HG03457 (cell line): ENCODE measurements at regions not wholly inside any gene's neighbourhood (a gene's known extent, or its start where the extent isn't known, plus 50 kb on each side); places are given as distances from the start of the nearest gene placed in this dataset.
"Not testable (repeated sequence)": the region's sequence is repeated elsewhere in the genome, so short reads cannot be mapped to it uniquely, and the experiment has no call there.

ENCODE experiments used
- ATAC-seq: cut with Tn5 transposase; IDR thresholded peaks from one replicate; pipeline ENCODE4 v1.9.1; 2021; ENCODE audit warnings: moderate number of reproducible peaks; ENCODE audit not compliant: unreplicated experiment

DNA sequence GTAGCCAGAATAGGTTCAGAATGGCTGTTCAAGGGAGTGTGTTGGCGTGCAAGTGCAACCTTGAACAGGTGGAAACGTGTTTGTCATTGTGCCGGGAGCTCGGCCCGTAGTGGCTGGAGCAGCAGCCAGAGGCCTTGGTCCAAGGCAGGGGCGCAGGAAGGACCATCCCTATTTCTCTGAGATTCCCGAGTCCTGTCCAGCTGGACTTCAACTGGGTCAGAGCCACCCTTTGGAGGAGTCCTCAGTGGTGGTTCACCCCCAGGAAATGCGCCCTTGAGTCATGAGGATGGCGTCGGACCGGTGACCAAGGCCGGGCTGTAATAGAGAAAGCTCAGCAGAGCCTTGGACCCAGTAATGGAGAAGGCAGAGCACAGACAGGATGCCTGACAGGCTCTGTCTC, 1402.0 kb downstream of the BRD1 start:
- no peak for ATAC-seq

DNA sequence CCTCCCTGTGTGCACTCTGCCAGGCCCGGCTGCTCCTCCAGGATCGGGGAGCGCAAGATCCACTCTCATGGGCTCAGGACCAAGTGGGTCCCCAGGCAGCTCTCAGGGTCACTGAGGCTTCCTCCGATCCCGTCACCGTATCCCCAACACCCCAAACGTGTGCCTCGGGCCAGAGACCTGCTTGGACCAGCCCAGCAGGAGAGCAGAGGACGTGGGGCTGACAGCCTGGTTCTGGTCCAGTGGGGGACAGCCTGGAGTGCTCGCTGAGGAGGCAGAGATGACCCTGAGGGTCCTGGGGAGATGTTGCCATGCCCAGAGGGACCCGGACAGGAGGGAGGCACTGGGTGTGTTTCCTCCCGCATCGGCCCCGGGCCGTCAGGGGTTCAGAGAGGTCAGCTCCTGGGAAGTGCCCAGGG, 1402.6 kb downstream of the BRD1 start:
- no peak for ATAC-seq

DNA sequence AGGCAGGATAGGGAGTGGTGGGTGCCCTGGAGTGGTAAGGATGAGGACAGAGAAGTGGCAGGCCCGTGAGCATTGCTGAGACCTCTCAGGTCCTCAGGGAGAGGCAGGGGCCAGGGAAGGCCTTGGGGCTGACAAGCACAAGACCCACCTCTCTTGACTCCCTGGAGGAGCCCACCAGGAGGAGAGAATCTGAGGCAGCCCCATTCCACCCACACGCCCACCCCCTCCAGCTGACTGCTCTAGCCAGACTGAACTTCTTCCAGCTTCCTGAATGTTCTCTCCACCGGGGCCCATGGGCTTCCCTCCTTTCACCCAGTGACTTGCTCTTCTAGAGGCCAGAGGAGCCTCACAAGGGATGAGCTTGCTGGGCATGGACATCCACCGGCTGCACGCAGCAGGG, 1403.0 kb downstream of the BRD1 start:
- no peak for ATAC-seq

DNA sequence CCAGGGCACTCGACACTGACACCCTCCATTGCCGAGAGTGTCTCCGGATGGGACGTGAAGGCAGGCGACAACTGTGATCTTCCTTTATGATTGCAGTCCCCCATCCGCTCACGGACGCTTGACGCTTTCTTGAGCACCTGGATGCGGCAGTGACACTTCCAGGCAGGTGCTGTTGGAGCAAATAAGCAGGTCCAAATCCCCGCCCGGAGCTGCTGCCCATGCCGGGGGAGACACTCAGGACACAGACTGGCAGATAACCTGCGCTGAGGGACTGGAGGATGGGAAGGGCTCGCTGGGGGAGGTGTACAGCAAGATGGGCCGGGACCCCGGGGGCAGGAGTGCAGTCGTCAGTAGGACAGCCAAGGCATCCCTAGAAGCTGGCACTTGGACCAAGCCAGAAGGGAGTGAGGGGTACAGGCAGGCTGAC, 1403.5 kb downstream of the BRD1 start:
- no peak for ATAC-seq

DNA sequence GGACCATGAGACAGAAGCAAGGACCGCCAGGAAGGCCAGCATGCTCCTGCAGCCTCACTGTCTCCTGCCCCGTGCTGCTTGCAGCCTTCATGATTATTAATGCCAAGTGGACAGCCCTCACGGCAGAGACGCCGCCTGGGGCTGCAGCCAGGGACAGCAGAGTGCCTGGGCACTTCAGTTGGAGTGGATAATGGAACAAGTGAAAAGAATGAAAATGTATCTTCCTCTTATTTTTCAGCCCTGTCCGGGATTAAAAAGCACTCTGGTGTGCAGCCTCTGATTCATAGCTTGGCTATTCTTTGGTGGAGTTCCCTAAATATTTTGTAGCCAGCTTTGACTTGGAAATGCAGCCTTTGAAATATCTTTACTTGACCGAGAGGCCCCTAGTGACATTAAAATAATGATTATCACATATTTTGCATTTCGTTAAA, 1404.2 kb downstream of the BRD1 start:
- ATAC-seq: no peak

DNA sequence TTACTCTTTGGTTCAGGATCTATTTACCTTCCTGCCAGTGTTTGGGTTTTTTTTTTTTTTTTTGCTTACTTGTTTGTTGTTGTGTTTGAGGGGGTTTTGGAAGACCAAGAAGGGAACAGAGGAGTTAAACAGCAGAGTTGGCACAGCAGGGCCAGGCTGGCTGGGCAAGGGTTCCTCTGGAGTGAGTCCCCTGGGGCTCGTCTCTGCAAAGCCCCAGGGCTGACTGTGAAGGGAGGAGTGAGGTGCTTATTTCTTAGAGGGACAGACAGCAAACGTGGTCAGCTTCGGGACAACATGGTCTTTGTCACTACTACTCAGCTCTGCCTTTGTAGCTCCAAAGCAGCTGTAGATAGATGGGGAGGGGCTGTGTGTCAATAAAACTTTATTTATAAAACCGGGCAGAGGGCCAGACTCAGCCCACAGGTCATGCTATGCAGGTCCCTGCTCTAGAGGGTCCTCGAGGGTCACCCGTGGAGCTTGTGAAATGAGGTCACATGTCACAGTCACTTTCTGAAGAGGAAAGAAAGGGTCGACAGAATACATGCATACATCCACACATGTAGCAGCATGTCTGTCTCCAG, 1404.7 kb downstream of the BRD1 start:
- ATAC-seq: no peak

DNA sequence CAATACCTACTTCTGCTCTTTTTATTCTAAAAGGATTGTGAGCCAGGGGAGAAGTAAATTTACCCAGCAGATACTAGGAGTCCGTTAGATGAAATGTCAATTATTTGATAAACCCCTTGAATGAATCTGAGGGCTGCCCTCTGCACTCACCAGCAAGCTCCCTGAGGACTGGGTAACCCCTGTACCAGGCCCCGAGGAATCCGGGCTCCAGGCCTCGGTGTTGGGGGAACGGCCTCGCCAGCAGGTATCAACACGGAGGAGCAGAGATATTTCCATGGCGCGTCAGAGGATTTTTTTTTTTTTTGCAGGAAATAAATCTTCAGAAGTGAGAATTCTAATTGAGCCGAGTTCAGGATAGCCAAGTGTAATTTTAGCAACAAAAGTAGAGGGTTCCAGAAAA, 1408.8 kb downstream of the BRD1 start:
- no peak for ATAC-seq

GRCh38 chr22:48417225-48418070, 1410.2 kb downstream of the BRD1 start:
- ATAC-seq: no peak

DNA sequence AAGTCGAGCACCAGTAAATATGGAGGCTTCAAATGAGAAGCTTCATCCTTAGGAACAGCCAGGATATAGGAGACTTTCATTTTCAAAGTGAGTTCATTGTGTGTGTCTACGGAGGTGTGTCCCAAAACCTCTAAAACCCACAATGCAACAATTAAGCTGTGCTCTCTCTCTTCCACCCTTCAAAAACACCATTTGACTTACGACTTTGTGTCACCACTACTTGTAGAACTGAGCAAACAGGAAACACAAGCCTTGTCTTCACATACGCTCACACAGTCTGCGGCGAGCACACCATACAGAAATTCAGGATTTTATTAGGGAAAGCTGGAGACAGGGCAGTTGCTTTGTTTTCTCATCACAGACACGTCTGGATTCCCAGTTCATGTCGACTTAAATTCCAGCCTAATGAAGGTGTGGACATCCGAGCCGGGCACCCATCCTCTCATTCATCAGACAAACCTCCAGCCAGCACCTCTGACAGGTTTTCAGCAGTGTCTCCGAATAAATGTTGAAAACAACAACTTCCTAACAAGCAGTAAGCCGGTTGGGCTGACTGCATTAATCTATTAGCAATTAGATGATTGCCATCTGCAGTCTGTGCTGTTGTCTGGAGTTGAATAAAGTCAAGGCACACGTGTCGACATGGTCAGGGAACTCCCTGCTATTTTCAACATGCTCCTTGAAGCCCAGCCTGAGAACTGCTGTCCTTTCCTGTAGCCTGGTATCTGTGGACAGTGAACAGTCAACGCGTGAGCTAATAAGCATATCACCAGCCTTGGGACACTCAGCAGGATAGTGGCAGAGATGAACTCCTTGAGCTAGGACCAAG, 1411.1 kb downstream of the BRD1 start:
- ATAC-seq: no peak

GRCh38 chr22:48415520-48415919, 1412.2 kb downstream of the BRD1 start:
- no peak for ATAC-seq

GRCh38 chr22:48414651-48415050, 1413.0 kb downstream of the BRD1 start:
- no peak for ATAC-seq

DNA sequence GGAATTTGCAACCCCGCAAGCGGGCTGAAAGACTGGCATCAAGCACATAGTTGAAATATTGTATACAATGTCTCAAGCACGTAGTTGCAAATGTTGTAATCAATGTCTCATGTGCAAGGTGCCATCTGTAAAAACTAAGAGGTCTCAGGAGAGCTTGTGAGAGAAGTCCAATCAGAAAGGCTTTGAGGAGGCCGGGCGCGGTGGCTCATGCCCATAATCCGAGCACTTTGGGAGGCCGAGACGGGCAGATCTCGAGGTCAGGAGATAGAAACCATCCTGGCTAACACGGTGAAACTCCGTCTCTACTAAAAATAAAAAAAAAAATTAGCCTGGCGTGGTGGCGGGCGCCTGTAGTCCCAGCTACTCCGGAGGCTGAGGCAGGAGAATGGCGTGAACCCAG, 1414.7 kb downstream of the BRD1 start:
- not testable (repeated sequence) for ATAC-seq

DNA sequence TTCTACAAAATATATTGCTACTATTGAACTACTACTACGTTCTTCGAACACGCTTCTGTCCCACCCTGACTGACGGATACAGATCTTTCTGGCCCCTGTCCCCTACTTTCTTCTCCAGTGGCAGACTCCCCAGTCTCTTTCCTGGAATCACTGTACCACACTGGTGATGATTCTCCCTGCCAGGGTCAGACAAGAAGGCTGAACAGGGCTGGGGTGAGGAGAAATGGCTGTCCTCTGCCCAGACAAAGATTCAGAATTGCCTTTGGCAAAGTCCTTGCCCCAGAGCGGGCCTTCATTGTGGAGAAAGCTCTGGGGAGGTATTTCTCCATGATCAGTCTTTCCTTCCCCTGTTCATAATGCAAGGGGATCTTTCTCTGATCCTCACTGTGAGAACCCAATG, 1417.1 kb downstream of the BRD1 start:
- ATAC-seq: no peak

GRCh38 chr22:48407256-48407955, 1420.3 kb downstream of the BRD1 start:
- no peak for ATAC-seq

- ATAC-seq: no peak
Observed at GRCh38 chr22:48406161-48406560, 1421.5 kb downstream of the BRD1 start.

GRCh38 chr22:48405741-48406140, 1421.9 kb downstream of the BRD1 start:
- no peak for ATAC-seq

DNA sequence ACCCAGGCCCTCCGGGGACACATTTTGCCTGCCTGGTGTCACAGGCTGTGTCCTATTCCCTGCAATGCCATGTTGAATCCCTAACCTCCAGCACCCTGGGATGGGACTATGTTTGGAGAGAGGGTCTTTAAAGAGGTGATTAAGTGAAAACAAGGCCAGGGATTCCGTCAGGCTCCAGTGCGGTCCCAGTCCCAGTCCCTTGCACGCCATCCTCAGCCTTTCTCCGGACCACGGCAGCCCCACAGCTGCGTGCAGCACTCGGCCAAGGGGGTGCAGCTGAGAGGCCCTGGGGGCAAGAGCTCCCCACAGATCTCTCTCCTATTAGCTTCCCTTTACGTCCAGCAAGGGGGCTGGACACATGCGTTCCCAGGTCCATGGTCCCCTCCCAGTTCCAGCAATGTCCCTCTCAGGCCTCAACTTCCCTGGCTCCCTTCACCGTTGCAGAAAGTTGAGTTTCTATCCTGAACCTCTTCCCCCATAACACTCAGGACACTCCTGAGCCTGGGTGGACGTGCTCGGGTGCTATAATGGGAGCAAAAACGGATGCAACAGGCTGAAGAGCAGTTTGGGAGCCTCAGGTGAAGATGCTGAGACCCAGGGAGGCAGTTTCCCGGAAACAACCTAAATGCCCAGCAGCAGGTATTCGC, 1422.7 kb downstream of the BRD1 start:
- no peak for ATAC-seq

GRCh38 chr22:48403521-48404403, 1423.9 kb downstream of the BRD1 start:
- no peak for ATAC-seq

DNA sequence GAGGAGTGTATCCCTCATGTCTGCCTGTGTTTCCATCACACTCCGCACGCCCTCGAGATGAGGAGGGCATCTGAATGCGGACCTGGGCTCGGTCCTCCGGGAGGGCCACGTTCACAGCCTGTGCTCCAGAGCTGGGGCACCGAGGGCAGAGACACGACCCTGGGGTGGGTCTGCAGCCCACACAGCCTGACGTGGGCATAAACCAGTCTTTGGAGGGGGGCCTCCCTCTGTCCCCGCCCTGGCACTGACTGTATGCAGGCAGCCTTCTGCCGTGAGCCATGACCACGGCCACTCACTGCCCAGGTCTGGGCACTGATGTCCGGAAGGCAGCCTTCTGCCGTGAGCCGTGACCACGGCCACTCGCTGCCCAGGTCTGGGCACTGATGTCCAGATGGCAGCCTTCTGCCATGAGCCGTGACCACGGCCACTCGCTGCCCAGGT, 1425.1 kb downstream of the BRD1 start:
- ATAC-seq: no peak
